Liver (tissue), 7 donors: ENCODE measurements at regions not wholly inside any gene's neighbourhood (a gene's known extent, or its start where the extent isn't known, plus 50 kb on each side); places are given as distances from the start of the nearest gene placed in this dataset.

Experiments
- DNase-seq: peaks from one replicate; pipeline ENCODE4 v3.0.0-alpha.2; 2017; ENCODE audit warnings: low spot score
- H3K27ac ChIP-seq, 2 donors: one replicate each; pipeline ENCODE4 v1.7.0; 2013; ENCODE audit warnings: inconsistent platforms in 2 of 2, low read length in 2 of 2, control low read depth in 1 of 2, low read depth in 1 of 2, mild to moderate bottlenecking in 1 of 2
- H3K27me3 ChIP-seq, 4 donors: one replicate each; pipeline versions ENCODE4 v1.6.1 to v1.7.0; 2013; ENCODE audit warnings: low read length in 3 of 4, inconsistent platforms in 1 of 4, mild to moderate bottlenecking in 1 of 4, moderate library complexity in 1 of 4; ENCODE audit not compliant: control insufficient read depth in 4 of 4, insufficient read depth in 4 of 4
- H3K36me3 ChIP-seq, 4 donors: one replicate each; pipeline versions ENCODE4 v1.6.1 to v1.7.0; 2013; ENCODE audit warnings: low read length in 3 of 4, mild to moderate bottlenecking in 3 of 4, low read depth in 1 of 4, moderate library complexity in 1 of 4; ENCODE audit not compliant: control insufficient read depth in 4 of 4, insufficient read depth in 3 of 4
- H3K4me1 ChIP-seq, 4 donors: one replicate each; pipeline versions ENCODE4 v1.6.1 to v1.7.0; 2013; ENCODE audit warnings: low read length in 3 of 4, mild to moderate bottlenecking in 3 of 4, moderate library complexity in 1 of 4; ENCODE audit not compliant: control insufficient read depth in 4 of 4, insufficient read depth in 4 of 4
- H3K4me3 ChIP-seq, 3 donors: one replicate each; pipeline versions ENCODE4 v1.6.1 to v1.7.0; 2013; ENCODE audit warnings: low read length in 3 of 3, control low read depth in 1 of 3, low read depth in 1 of 3, mild to moderate bottlenecking in 1 of 3
- H3K9ac ChIP-seq, 2 donors: one replicate each; pipeline ENCODE4 v1.7.0; 2013; ENCODE audit warnings: low read length in 2 of 2, mild to moderate bottlenecking in 2 of 2, moderate library complexity in 2 of 2, control low read depth in 1 of 2, low read depth in 1 of 2
- H3K9me3 ChIP-seq, 4 donors: one replicate each; pipeline versions ENCODE4 v1.6.1 to v1.7.0; 2013; ENCODE audit warnings: low read length in 3 of 4; ENCODE audit not compliant: control insufficient read depth in 4 of 4
- EGR1 ChIP-seq, 2 donors: IDR thresholded peaks; 2 replicates each; pipeline ENCODE4 v1.6.1; 2016 to 2018; ENCODE audit warnings: antibody characterized with exemption in 2 of 2, low read depth in 2 of 2
- FOXA1 ChIP-seq: IDR thresholded peaks from 2 replicates; pipeline ENCODE4 v1.6.1; 2016; ENCODE audit warnings: antibody characterized with exemption
- FOXA2 ChIP-seq: IDR thresholded peaks from 2 replicates; pipeline ENCODE4 v1.6.1; 2016; ENCODE audit warnings: antibody characterized with exemption
- HNF4A ChIP-seq, 2 donors: conservative IDR thresholded peaks; 2 replicates each; pipeline ENCODE4 v1.6.1; 2016; ENCODE audit warnings: antibody characterized with exemption in 2 of 2, mild to moderate bottlenecking in 2 of 2
- HNF4G ChIP-seq: IDR thresholded peaks from 2 replicates; pipeline ENCODE4 v1.6.1; 2016; ENCODE audit warnings: antibody characterized with exemption
- NR2F2 ChIP-seq: IDR thresholded peaks from 2 replicates; pipeline ENCODE4 v1.6.1; 2016; ENCODE audit warnings: antibody characterized with exemption
- RAD21 ChIP-seq, 2 donors: IDR thresholded peaks; 2 replicates each; pipeline ENCODE4 v1.6.1; 2016; ENCODE audit warnings: antibody characterized with exemption in 2 of 2, mild to moderate bottlenecking in 2 of 2
- RXRA ChIP-seq, 2 donors: IDR thresholded peaks; 2 replicates each; pipeline ENCODE4 v1.6.1; 2017 to 2018; ENCODE audit warnings: antibody characterized with exemption in 2 of 2, mild to moderate bottlenecking in 1 of 2
- SP1 ChIP-seq: IDR thresholded peaks from 2 replicates; pipeline ENCODE4 v1.6.1; 2018; ENCODE audit warnings: antibody characterized with exemption, mild to moderate bottlenecking
- TAF1 ChIP-seq: conservative IDR thresholded peaks from 2 replicates; pipeline ENCODE4 v1.6.1; 2016; ENCODE audit warnings: antibody characterized with exemption, mild to moderate bottlenecking
- YY1 ChIP-seq: IDR thresholded peaks from 2 replicates; pipeline ENCODE4 v1.6.1; 2016; ENCODE audit warnings: antibody characterized with exemption, mild to moderate bottlenecking
- WGBS: extraction: QIAGEN DNeasy Blood & Tissue Kit; methylation state at CpG from one replicate; pipeline ENCODE4 v1.1.7; 2013; 5-methylcytosine and 5-hydroxymethylcytosine counted together
- TF ChIP-seq, protein P1 (sequence below): IDR thresholded peaks from 2 replicates; pipeline ENCODE4 v1.6.1; 2016; ENCODE audit warnings: antibody characterized with exemption
- TF ChIP-seq, protein P2 (sequence below): IDR thresholded peaks from 2 replicates; pipeline ENCODE4 v1.6.1; 2016; ENCODE audit warnings: antibody characterized with exemption, mild to moderate bottlenecking
- TF ChIP-seq, protein P3 (sequence below): IDR thresholded peaks from 2 replicates; pipeline ENCODE4 v1.6.1; 2016; ENCODE audit warnings: antibody characterized with exemption
- TF ChIP-seq, protein P4 (sequence below): IDR thresholded peaks from 2 replicates; pipeline ENCODE4 v1.6.1; 2016; ENCODE audit warnings: antibody characterized with exemption
- donor health status: healthy.
- donor health status: healthy.
- donor health status: healthy.
- donor health status: healthy.

DNA sequence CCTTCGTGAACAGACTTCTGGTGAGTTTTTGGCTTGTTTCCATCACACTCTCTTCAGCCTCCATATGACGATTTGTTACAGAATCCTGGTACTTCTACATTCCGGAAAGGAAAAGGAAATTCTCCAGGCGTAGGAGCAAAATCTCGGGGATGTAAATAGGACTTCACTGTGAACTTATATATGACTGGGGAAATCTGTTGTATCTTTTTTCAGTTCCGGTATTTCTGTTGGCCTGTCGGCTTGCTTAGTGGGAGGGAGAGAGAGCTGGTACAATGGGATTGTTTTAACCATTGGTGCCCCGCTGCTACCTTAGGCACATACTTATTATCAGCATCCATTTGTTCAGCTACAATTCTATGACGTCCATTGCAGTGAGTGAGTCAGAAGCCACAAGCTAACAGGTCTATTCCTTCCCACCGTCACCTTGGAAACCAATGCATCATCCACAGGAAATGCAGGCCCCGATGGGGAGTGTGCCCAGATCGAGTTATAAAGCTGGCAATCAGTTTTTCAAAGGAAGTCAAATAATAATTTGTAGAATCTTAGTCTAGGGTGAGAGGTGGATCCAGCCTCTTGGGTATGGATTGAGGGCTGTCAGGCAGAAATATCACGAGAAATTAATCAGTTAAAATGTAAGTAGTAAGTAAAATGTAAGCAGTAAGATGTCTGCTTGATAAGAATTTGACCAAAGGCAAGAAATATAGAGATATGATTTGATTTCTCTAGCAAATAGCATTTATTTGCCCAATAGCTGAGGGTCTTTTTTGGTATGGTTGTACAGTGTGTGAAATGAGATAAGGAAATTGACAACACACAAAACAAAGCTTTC lies 92.0 kb upstream of the MKLN1 start:
- H3K27ac ChIP-seq = no peak overlapping the region
- peak overlapping the region in 1 of 2 donors; percentile 7 for H3K9ac ChIP-seq
- no peaks in the 10 kb centered on the region for H3K9me3 ChIP-seq

DNA sequence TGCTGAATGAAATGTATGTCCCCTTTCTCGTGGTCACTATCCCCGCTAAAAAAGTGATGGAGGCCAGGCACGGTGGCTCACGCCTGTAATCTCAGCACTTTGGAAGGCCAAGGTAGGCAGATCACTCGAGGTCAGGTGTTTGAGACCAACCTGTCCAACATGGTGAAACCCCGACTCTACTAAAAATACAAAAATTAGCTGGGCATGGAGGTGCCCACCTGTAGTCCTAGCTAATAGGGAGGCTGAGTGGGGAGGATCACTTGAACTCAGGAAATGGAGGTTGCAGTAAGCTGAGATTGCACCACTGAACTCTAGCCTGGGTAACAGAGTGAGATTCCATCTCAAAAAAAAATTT lies 91.4 kb upstream of the MKLN1 start:
- no peak for DNase-seq
- 89% methylated on average over 6 of the region's 6 CpGs for WGBS
- no peak overlapping the region for H3K27ac ChIP-seq
- H3K9ac ChIP-seq = no peak overlapping the region
- H3K4me1 ChIP-seq = no peaks in the 10 kb centered on the region
- no peaks in the 10 kb centered on the region for H3K27me3 ChIP-seq
- H3K9me3 ChIP-seq = no peaks in the 10 kb centered on the region
- H3K36me3 ChIP-seq = no peaks in the 10 kb centered on the region
- TF ChIP-seq, protein P1, sequence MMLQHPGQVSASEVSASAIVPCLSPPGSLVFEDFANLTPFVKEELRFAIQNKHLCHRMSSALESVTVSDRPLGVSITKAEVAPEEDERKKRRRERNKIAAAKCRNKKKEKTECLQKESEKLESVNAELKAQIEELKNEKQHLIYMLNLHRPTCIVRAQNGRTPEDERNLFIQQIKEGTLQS = no peak
- no peak for TF ChIP-seq HNF4A (conservative IDR thresholded peaks at IDR 0.05)
- no peak for TF ChIP-seq RAD21 (IDR thresholded peaks at IDR 0.05)
- no peak for TF ChIP-seq SP1
- H3K4me3 ChIP-seq = no peak overlapping the region

More for the DNA sequence above, 92.0 kb upstream of the MKLN1 start:
- 68% methylated on average over 13 of the region's 13 CpGs for WGBS
- Histone ChIP-seq H3K27me3 (no peaks in the 10 kb centered on the region), H3K36me3 (no peaks in the 10 kb centered on the region), H3K4me3 (no peak overlapping the region), H3K4me1 (no peaks in the 10 kb centered on the region)
- DNase-seq = no peak
- TF ChIP-seq, protein P1 = no peak
- TF ChIP-seq TAF1 (no peak), RAD21 (IDR thresholded peaks at IDR 0.05) (no peak), NR2F2 (no peak)
- TF ChIP-seq, protein P2, sequence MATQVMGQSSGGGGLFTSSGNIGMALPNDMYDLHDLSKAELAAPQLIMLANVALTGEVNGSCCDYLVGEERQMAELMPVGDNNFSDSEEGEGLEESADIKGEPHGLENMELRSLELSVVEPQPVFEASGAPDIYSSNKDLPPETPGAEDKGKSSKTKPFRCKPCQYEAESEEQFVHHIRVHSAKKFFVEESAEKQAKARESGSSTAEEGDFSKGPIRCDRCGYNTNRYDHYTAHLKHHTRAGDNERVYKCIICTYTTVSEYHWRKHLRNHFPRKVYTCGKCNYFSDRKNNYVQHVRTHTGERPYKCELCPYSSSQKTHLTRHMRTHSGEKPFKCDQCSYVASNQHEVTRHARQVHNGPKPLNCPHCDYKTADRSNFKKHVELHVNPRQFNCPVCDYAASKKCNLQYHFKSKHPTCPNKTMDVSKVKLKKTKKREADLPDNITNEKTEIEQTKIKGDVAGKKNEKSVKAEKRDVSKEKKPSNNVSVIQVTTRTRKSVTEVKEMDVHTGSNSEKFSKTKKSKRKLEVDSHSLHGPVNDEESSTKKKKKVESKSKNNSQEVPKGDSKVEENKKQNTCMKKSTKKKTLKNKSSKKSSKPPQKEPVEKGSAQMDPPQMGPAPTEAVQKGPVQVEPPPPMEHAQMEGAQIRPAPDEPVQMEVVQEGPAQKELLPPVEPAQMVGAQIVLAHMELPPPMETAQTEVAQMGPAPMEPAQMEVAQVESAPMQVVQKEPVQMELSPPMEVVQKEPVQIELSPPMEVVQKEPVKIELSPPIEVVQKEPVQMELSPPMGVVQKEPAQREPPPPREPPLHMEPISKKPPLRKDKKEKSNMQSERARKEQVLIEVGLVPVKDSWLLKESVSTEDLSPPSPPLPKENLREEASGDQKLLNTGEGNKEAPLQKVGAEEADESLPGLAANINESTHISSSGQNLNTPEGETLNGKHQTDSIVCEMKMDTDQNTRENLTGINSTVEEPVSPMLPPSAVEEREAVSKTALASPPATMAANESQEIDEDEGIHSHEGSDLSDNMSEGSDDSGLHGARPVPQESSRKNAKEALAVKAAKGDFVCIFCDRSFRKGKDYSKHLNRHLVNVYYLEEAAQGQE = no peak

DNA sequence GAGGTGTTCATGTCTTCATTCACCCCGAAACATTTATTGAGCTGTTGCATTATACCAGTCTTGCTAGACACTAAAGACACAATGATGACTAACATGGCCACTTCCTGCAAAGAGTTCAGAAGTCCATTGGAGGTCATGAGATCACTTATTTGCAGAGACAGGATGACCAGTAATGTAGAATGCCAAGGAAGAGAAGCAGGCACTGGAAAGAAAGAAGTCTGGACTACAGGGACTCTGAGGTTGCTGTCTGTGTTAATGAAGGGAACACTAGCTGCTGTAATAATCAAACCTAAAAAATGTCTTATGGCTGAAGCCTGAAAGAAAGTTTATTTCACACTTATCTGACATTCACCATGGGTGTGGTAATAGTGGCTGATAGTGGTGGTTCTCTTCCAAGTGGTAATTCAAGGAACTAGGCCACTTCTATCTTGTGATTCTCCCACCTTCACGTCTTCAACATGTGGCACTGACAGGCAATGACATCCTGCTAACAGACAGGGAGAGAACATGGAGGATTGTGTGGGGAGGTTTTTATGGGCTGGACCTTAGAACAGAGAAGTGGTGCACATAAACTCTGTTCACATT lies 89.2 kb upstream of the MKLN1 start:
- Histone ChIP-seq H3K36me3 (no peaks in the 10 kb centered on the region), H3K27me3 (no peaks in the 10 kb centered on the region), H3K9me3 (no peaks in the 10 kb centered on the region), H3K4me1 (no peaks in the 10 kb centered on the region), H3K4me3 (no peak overlapping the region), H3K27ac (no peak overlapping the region), H3K9ac (no peak overlapping the region)
- DNase-seq = no peak
- 82% methylated on average over 2 of the region's 2 CpGs for WGBS
- TF ChIP-seq NR2F2 (peak; percentile 65), EGR1 (IDR thresholded peaks at IDR 0.05; ENCODE audit: low read depth in 2 of 2) (no peak), YY1 (no peak), FOXA1 (no peak), RAD21 (IDR thresholded peaks at IDR 0.05) (peak; percentile 5 to 27), FOXA2 (no peak), HNF4G (no peak), RXRA (IDR thresholded peaks at IDR 0.05) (peak in 1 of 2 donors; percentile 36)
- TF ChIP-seq, protein P3, sequence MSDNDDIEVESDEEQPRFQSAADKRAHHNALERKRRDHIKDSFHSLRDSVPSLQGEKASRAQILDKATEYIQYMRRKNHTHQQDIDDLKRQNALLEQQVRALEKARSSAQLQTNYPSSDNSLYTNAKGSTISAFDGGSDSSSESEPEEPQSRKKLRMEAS = no peak
- TF ChIP-seq, protein P2 = no peak
- TF ChIP-seq, protein P4, sequence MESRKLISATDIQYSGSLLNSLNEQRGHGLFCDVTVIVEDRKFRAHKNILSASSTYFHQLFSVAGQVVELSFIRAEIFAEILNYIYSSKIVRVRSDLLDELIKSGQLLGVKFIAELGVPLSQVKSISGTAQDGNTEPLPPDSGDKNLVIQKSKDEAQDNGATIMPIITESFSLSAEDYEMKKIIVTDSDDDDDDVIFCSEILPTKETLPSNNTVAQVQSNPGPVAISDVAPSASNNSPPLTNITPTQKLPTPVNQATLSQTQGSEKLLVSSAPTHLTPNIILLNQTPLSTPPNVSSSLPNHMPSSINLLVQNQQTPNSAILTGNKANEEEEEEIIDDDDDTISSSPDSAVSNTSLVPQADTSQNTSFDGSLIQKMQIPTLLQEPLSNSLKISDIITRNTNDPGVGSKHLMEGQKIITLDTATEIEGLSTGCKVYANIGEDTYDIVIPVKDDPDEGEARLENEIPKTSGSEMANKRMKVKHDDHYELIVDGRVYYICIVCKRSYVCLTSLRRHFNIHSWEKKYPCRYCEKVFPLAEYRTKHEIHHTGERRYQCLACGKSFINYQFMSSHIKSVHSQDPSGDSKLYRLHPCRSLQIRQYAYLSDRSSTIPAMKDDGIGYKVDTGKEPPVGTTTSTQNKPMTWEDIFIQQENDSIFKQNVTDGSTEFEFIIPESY = no peak
